22Rv1 (cell line): ENCODE measurements at regions not wholly inside any gene's neighbourhood (a gene's known extent, or its start where the extent isn't known, plus 50 kb on each side); places are given as distances from the start of the nearest gene placed in this dataset.

Experiments used
- H3K27ac ChIP-seq: fragments of 450-650 bp; 2 replicates; pipeline ENCODE4 v1.5.1; 2017
- CTCF ChIP-seq: fragments of 450-650 bp; IDR thresholded peaks from 2 replicates; pipeline ENCODE4 v1.5.1; 2017; ENCODE audit warnings: mild to moderate bottlenecking
- ZFX ChIP-seq: fragments of 450-650 bp; IDR thresholded peaks from 2 replicates; pipeline ENCODE4 v1.6.1; 2017; ENCODE audit warnings: antibody characterized with exemption, borderline replicate concordance

GRCh38 chr18:72180689-72181088 is 363.5 kb downstream of the CBLN2 start:
- TF ChIP-seq CTCF (no peak), ZFX (no peak)
- H3K27ac ChIP-seq: no peak overlapping the region

- TF ChIP-seq ZFX (no peak), CTCF (no peak)
Measured at GRCh38 chr18:72174972-72175649, 369.0 kb downstream of the CBLN2 start.

GRCh38 chr18:72171596-72171995 is 372.5 kb downstream of the CBLN2 start:
- TF ChIP-seq CTCF: no peak
- no peak for TF ChIP-seq ZFX
- no peak overlapping the region for H3K27ac ChIP-seq

More at GRCh38 chr18:72174972-72175649, 369.0 kb downstream of the CBLN2 start:
- no peak overlapping the region for H3K27ac ChIP-seq

- TF ChIP-seq CTCF (no peak), ZFX (no peak)
- no peak overlapping the region for H3K27ac ChIP-seq
Measured at GRCh38 chr18:72161691-72162090, 382.5 kb downstream of the CBLN2 start.

- TF ChIP-seq CTCF: no peak
- no peak for TF ChIP-seq ZFX
- H3K27ac ChIP-seq: no peak overlapping the region
Measured at GRCh38 chr18:72160510-72161445, 383.4 kb downstream of the CBLN2 start.

GRCh38 chr18:72155327-72155726 is 388.8 kb downstream of the CBLN2 start:
- no peak overlapping the region for H3K27ac ChIP-seq

More at GRCh38 chr18:72155327-72155726, 388.8 kb downstream of the CBLN2 start:
- TF ChIP-seq CTCF (no peak), ZFX (no peak)
